Activated T-cell treated with anti-CD3 and anti-CD28 coated beads for 4 hours (primary cell): ENCODE measurements at regions not wholly inside any gene's neighbourhood (a gene's known extent, or its start where the extent isn't known, plus 50 kb on each side); places are given as distances from the start of the nearest gene placed in this dataset.

Experiments
- DNase-seq: peaks from one replicate; pipeline ENCODE4 v3.0.0-alpha.2; 2020

GRCh38 chr15:85943791-85944190, 135.9 kb upstream of the AGBL1 start:
- DNase-seq = no peak

DNA sequence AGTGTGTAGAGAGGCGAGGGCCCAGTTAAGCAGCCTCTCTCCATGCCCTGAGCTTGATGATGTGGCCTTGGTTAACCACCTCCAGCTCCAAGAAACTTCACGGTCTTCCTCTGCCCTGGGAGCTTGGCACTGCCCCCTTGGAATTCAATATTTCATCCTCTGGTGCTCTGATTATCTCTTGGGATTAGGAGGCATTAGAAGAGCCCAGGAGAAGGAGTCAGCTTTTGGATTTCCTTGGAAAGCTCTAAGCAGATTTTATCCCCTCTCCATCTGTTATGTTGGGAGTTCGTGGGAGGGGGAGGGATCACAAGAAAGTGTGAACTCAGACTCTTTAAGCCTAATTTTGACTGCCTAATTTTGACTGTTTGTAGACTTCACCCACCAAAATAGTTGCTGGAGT, 132.7 kb upstream of the AGBL1 start:
- DNase-seq = no peak

DNA sequence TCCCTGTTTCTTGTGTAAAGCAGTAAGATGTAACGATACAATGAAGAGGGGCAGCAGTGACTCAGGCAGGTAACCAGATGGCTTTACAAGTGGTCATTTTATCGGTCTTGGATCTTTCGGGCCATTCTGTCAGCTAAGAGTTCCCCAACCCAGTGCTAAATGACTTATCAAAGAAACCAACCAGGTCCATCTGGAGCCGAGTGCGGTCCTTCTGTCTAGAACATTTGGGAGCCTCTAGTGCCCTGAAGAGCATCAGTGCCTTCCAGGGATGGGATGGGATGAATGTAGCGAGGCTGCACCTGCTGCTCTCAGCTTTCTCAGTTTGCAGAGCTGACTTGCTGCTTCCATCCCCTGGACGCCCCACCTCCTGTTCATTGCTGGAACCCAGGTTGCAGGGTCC, 131.7 kb upstream of the AGBL1 start:
- DNase-seq = no peak

DNA sequence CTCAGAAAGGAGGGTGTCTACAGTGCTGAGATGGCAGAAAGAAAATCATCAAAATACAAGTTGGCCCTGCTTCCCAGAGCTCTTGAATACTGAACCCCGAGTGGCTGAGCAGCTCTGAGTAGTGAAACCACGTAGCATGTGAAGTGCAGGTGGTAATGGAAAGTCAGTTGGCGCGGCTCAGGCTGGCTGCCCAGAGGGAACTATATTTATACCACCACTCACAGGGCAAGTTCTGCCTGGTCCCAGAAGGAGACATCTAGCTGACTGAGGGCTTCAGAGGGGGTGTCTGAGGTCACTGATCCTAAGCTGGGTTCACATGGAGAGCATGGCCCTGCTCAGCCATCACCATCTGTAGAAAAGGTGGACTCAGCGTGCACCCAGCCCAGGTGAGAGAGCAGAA, 129.6 kb upstream of the AGBL1 start:
- DNase-seq = no peak

DNA sequence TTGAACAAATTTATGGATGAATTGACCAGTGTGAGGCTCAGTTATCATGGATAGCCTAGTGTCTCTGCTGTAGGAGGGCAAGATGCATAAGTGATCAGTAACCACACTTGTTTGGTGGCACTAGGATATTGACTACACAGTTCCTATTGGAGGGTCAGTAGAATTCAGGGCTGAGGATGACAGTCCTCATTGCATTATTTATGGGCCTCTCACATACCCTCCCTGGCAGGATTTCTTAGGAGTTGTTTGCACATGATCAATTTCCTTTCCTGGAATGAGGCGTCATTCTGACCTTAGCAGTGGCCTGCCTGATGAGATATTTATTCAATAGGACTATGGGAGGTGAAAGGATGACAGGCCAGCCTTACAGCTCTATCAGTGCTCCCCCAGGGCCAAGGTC, 125.1 kb upstream of the AGBL1 start:
- no peak for DNase-seq

- no peak for DNase-seq
Measured at GRCh38 chr15:85955501-85956391, 123.9 kb upstream of the AGBL1 start.

- DNase-seq = no peak
Measured at GRCh38 chr15:85956532-85957275, 123.0 kb upstream of the AGBL1 start.

GRCh38 chr15:85959611-85960010, 120.1 kb upstream of the AGBL1 start:
- no peak for DNase-seq

DNA sequence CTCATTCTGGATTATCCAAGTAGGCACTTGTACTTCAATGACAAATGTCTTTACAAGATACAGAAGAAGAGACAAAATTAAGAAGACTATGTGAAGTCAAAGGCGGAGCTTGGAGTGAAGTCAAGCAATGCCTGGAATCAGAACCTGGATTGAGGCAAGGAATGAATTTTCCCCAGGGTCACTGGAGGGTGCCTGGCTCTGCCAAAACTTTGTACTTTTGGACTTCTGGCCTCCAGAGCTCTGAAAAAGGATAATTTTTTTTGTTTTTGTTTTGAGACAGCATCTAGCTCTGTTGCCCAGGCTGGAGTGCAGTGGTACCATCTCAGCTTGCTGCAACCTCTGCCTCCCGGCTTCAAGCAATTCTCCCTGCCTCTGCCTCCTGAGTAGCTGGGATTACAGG, 119.3 kb upstream of the AGBL1 start:
- DNase-seq = no peak

DNA sequence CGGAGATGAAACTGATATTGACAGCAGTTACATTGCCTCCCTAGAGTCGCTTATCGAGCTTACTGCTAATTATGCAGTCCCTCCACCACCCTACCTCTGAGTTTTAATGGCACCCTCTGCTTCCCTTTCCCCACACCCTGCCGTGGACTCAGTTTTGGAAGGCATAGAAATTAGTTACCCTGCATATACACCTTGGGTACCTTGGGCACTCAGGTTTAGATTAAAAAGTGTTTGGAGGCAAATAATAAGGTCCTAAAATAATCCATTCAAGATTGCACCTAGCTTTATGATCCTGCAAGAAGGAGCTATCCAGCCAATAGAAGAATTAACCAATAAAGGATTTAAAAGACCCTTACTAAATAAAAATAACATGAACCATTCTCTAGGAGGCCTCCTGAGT, 117.8 kb upstream of the AGBL1 start:
- no peak for DNase-seq

DNA sequence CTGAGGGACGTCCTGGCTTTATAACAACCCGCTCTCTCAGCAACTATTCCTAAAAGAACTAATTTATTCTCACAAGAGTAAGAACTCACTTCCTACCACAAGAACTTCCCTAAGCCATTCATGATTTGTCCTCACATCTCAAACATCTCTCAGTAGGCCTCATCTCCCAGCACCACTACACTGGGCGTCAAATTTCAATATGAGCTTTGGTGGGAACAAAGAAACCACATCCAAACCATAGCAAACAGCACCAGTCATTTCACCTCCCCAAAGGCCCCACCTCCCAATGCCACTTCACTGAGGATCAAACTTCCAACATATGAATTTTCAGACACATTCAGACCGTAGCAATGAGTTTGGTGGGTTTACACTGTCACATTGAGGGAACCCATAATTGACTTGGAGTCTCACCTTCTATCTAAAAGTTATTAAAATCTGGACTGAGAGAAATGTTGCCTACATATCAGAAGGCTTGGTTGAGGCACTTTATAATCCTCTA, 116.4 kb upstream of the AGBL1 start:
- DNase-seq = no peak

DNA sequence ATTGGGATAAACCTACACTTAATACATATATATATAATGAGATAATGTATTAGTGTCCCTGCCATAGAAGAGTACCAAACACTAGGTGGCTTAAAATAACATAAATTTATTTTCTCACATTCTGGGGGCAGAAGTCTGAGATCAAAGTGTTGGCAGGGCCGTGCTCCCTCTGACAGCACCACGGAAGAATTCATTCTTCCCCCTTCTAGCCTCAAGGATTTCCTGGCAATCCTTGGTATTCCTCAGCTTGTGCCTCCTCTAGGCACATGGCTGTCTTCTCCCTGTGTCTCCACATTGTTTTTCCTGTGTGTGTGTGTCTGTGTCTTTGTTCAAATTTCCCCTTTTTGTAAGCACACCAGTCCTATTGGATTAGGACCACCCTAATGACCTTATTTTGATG, 115.2 kb upstream of the AGBL1 start:
- no peak for DNase-seq

GRCh38 chr15:85967553-85967952, 112.1 kb upstream of the AGBL1 start:
- no peak for DNase-seq

DNA sequence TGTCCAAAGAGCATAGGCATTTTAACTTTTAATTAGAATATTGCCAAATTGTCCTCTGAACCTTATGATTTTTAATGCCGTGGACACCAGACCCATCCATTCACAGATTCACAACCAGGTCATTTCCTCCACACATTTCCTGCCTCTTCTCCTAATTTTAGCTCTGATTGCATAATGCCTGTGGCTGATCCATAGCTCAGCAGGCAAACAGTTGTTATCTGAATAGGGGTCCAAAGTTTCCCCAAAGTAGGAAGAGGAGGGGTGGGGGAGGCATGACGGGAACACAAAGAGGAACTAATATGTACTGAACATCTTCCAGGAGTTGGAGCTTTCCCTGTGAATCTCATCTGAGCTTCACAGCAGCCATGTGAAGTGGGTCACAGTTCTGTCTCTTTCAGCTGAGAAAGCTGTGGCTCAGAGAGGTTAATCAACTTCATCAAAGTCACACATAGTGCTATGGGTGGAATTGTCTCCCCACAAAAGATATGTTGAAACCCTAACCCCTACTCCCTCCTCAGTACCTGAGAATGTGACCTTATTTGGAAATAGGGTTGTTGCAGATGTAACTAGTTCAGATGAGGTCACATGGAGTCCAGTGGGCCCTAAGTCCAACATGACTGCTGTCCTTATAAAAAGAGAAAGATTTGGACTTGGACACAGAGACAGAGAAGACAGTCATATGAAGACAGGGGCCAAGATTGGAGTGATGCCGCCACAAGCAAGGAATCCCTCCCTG, 106.7 kb upstream of the AGBL1 start:
- no peak for DNase-seq

GRCh38 chr15:85973584-85974347, 105.9 kb upstream of the AGBL1 start:
- no peak for DNase-seq

GRCh38 chr15:85974348-85974705, 105.3 kb upstream of the AGBL1 start:
- no peak for DNase-seq

GRCh38 chr15:85974742-85975141, 104.9 kb upstream of the AGBL1 start:
- DNase-seq = no peak

DNA sequence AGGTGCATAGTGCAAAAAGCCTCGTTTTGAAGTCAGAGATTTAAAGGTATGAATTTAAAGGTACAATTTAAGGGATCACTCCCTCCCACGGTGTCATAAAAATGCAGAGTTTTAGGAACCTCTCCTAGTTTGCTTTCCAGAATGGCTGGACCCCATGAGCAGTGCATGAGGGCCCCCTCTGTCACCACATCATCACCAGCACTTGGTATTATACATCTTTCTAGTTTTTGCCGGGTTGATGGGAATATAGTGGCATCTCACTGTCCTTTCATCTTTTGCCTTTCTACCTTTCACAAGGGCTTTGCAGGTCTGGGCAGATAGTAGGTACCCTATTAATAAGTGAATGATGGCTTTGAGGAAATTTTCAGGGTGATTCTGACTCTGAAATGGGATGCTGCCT, 103.6 kb upstream of the AGBL1 start:
- no peak for DNase-seq

GRCh38 chr15:85976986-85977385, 102.7 kb upstream of the AGBL1 start:
- DNase-seq = no peak

DNA sequence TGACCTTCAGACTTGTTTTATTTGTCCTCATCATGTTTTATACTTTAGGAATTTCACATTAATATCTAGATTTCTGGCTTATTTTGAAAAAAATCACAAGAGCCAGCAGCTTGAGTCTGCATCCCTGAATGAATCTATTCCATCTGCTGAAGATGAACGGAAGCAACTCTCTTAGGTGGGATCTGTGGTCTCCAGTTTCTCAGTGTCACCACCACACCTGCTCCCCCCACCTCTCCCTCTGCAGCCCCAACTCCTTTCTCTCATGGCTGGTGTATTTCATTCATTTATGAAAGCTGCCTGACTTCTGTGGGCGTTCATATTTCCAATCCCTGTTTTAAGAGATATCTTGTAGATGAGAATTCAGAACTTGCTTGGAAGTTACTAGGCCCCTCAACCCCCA, 102.1 kb upstream of the AGBL1 start:
- DNase-seq = no peak

- no peak for DNase-seq
Measured at GRCh38 chr15:85979929-85980328, 99.7 kb upstream of the AGBL1 start.

- no peak for DNase-seq
Measured at GRCh38 chr15:85980946-85981345, 98.7 kb upstream of the AGBL1 start.

GRCh38 chr15:85984241-85984640, 95.4 kb upstream of the AGBL1 start:
- DNase-seq = no peak
